OCI-LY1 (cell line): ENCODE measurements at regions not wholly inside any gene's neighbourhood (a gene's known extent, or its start where the extent isn't known, plus 50 kb on each side); places are given as distances from the start of the nearest gene placed in this dataset.

Experiments
- CTCF ChIP-seq: fragments of 200-600 bp; sonication (generic), shearing (Covaris generic); IDR thresholded peaks from 2 replicates; pipeline ENCODE4 v1.5.1; 2017; ENCODE audit warnings: mild to moderate bottlenecking, antibody characterized with exemption, low read length, moderate library complexity, mixed read lengths
- EZH2 ChIP-seq: fragments of 200-600 bp; sonication (generic), shearing (Covaris generic); IDR thresholded peaks from 2 replicates; pipeline ENCODE4 v1.8.0; 2017; ENCODE audit warnings: borderline replicate concordance, mixed run types, mild to moderate bottlenecking, antibody characterized with exemption, low read length, moderate library complexity, mixed read lengths

GRCh38 chr6:43880236-43881137, 110.5 kb downstream of the VEGFA start:
- TF ChIP-seq CTCF (no peak), EZH2 (no peak)
